BJ (cell line): ENCODE measurements at regions not wholly inside any gene's neighbourhood (a gene's known extent, or its start where the extent isn't known, plus 50 kb on each side); places are given as distances from the start of the nearest gene placed in this dataset.

Experiments
- CTCF ChIA-PET: fragments of 350-600 bp; formaldehyde crosslinking; extraction: SDS; loops from one replicate; lab custom pipeline; 2021; ENCODE audit warnings: antibody characterized with exemption, inconsistent platforms; lab: Yijun Ruan, JAX
- POLR2A ChIA-PET: fragments of 300-600 bp; sonication (Branson Sonifier 250); formaldehyde crosslinking; extraction: SDS; loops from one replicate; lab custom pipeline; 2021; ENCODE audit warnings: antibody characterized with exemption; lab: Charles Lee
- DNase-seq: peaks from one replicate; pipeline ENCODE4 v3.0.0-alpha.2; 2011; ENCODE audit warnings: low read depth
- H3K27me3 ChIP-seq: 2 replicates; pipeline ENCODE4 v1.6.0; 2011; ENCODE audit warnings: low read length; ENCODE audit not compliant: control insufficient read depth, insufficient read depth
- H3K36me3 ChIP-seq: 2 replicates; pipeline ENCODE4 v1.5.1; 2011; ENCODE audit warnings: low read length; ENCODE audit not compliant: control insufficient read depth, insufficient read depth
- H3K4me3 ChIP-seq: 2 replicates; pipeline ENCODE4 v1.5.1; 2011; ENCODE audit warnings: low read depth, mild to moderate bottlenecking, control low read depth, low read length
- TF ChIP-seq, protein P1 (sequence below): IDR thresholded peaks from 2 replicates; pipeline ENCODE4 v1.5.1; 2011; ENCODE audit warnings: low read depth, mild to moderate bottlenecking, control low read depth, inconsistent platforms, low read length, moderate library complexity; ENCODE audit not compliant: insufficient read depth

DNA sequence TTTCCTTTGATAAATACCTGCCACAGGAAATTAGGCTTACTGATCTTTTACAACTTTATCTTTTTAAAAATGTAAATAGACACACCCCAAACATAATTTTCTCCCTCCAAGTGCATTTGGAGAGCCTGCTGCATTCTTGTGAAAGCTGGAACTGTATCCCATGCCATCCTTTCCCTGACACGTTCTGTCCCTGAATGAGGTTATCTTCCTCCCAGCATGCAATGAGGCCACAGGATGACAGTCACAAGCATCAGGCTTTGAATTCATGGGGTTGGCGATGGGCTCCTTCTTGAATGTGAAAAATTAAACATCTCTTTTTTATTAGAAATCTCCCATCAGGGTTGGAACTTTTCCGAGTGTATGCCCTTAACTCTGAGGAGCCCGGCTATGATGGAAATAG is 77.8 kb downstream of the CTAGE1 start:
- Histone ChIP-seq H3K36me3 (no peaks in the 10 kb centered on the region), H3K27me3 (peaks cover 33% of the 10 kb centered on the region), H3K4me3 (no peak overlapping the region)
- CTCF ChIA-PET: interaction anchor here (1.2 kb wide), 1 partner anchor 21 kb away, joined by 3 read pairs; no protein-coding TSS in a partner anchor
- POLR2A ChIA-PET: no interaction called here
- no peak for DNase-seq
- TF ChIP-seq, protein P1, sequence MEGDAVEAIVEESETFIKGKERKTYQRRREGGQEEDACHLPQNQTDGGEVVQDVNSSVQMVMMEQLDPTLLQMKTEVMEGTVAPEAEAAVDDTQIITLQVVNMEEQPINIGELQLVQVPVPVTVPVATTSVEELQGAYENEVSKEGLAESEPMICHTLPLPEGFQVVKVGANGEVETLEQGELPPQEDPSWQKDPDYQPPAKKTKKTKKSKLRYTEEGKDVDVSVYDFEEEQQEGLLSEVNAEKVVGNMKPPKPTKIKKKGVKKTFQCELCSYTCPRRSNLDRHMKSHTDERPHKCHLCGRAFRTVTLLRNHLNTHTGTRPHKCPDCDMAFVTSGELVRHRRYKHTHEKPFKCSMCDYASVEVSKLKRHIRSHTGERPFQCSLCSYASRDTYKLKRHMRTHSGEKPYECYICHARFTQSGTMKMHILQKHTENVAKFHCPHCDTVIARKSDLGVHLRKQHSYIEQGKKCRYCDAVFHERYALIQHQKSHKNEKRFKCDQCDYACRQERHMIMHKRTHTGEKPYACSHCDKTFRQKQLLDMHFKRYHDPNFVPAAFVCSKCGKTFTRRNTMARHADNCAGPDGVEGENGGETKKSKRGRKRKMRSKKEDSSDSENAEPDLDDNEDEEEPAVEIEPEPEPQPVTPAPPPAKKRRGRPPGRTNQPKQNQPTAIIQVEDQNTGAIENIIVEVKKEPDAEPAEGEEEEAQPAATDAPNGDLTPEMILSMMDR: no peak

DNA sequence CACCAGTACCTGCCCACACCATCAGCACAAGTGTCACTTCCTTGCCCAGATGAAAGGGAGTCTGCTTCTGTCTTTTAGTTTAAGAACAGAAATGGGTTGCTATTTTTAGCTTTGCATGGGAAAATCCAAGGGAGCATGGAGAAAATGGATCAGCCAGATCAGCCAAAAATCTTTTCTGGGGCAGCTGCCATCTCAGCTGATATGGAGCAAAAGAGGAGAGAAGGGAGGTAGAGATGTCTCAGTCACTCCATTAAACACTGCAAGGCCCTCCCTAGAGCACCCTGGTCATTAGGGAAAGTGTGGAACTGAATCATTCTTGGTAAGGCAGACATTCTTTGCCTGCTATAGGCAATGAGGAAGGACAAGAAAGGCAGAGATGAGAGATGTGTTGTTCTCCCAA is 79.9 kb downstream of the CTAGE1 start:
- ChIA-PET CTCF (no interaction called here), POLR2A (no interaction called here)
- TF ChIP-seq, protein P1: no peak
- Histone ChIP-seq H3K36me3 (no peaks in the 10 kb centered on the region), H3K4me3 (no peak overlapping the region), H3K27me3 (peaks cover 26% of the 10 kb centered on the region)
- no peak for DNase-seq

DNA sequence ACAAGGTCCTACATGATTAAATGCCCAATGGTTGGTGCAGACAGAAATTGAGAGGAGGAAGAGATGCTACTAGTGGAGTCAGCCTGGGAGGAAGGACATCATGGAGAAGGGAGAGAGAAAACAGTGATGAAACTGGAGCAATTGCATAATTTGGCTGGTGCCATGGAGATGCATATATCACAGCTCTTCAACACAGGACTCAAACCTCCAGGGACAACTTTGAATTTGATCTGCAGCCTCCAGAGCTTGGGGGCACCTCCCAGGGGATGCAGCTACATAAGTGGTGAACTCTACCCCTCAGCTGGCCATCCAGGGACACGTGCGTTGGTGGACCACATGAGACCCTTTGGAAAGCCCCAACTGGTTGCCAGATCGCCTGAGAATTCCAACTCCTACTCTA is 80.4 kb downstream of the CTAGE1 start:
- POLR2A ChIA-PET: no interaction called here
- H3K4me3 ChIP-seq: no peak overlapping the region
- CTCF ChIA-PET: no interaction called here
- no peak for DNase-seq
- no peaks in the 10 kb centered on the region for H3K36me3 ChIP-seq
- peaks cover 26% of the 10 kb centered on the region for H3K27me3 ChIP-seq
- TF ChIP-seq, protein P1: no peak

DNA sequence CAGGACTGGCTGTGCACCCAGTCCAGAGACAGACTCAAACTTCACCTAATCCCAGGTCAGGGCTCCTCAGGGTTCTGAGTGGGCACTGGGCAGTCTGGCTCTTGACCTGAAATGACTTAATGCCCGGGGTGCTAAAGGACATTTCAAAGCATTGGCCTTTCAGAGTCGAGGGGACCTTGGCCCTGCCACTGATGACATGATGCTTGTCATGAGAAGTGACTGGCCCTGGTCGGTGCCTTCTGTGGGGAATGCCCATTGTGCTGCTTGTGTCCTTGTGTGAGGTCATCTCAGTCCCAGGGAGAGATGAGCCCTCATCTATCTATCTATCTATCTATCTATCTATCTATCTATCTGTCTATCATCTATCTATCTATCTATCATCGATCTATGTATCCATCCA is 81.3 kb downstream of the CTAGE1 start:
- TF ChIP-seq, protein P1: no peak
- no peaks in the 10 kb centered on the region for H3K36me3 ChIP-seq
- no peak overlapping the region for H3K4me3 ChIP-seq
- peaks cover 24% of the 10 kb centered on the region for H3K27me3 ChIP-seq
- POLR2A ChIA-PET: no interaction called here
- DNase-seq: no peak
- CTCF ChIA-PET: no interaction called here

DNA sequence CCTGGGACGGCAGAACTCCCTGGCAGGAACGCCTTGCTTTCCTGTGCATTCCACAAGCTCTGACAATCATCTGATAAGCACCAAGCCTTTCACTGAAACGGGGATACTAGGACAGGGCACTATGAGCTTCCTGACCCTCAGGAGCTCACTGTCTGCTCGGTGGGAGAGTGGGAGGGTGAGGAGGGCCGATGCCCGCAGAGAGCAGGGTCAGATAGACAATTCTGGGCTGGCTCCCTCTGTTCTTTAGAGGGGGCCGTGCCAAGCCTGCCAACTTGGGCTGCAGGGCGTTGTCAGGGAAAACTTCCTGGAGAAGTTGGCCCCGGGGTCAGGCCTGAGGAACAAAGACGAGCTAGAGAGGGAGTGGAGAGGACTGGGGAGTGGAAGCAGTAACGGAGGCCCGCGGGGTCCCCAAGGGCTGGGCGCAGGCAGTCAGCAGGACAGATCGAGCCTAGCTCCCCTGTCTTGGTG is 82.0 kb downstream of the CTAGE1 start:
- TF ChIP-seq, protein P1: no peak
- ChIA-PET POLR2A (no interaction called here), CTCF (interaction anchor here (0.8 kb wide), 1 partner anchor 11 kb away, joined by 4 read pairs; no protein-coding TSS in a partner anchor)
- no peak for DNase-seq
- no peaks in the 10 kb centered on the region for H3K36me3 ChIP-seq
- H3K4me3 ChIP-seq: no peak overlapping the region
- H3K27me3 ChIP-seq: peaks cover 25% of the 10 kb centered on the region
